ES-I3 (cell line): ENCODE measurements at regions not wholly inside any gene's neighbourhood (a gene's known extent, or its start where the extent isn't known, plus 50 kb on each side); places are given as distances from the start of the nearest gene placed in this dataset.
"Not testable (repeated sequence)": the region's sequence is repeated elsewhere in the genome, so short reads cannot be mapped to it uniquely, and the experiment has no call there.

Source experiments
- H3K36me3 ChIP-seq: 2 replicates; pipeline ENCODE4 v1.6.1; 2013; ENCODE audit warnings: mild to moderate bottlenecking, low read length, control low read depth, moderate library complexity; ENCODE audit not compliant: insufficient read depth
- H3K4me1 ChIP-seq: 2 replicates; pipeline ENCODE4 v1.6.1; 2013; ENCODE audit warnings: mild to moderate bottlenecking, control low read depth, low read length; ENCODE audit not compliant: insufficient read depth
- H3K9ac ChIP-seq: 2 replicates; pipeline ENCODE4 v1.6.1; 2013; ENCODE audit warnings: low read depth, mild to moderate bottlenecking, low read length, moderate library complexity
- H3K9me3 ChIP-seq: 2 replicates; pipeline ENCODE4 v1.6.1; 2013; ENCODE audit warnings: mild to moderate bottlenecking, low read length, moderate library complexity; ENCODE audit not compliant: control insufficient read depth, insufficient read depth

GRCh38 chr7:121761399-121761798, 111.6 kb upstream of the PTPRZ1 start:
- no peaks in the 10 kb centered on the region for H3K9me3 ChIP-seq

GRCh38 chr7:121755818-121756552, 117.0 kb upstream of the PTPRZ1 start:
- Histone ChIP-seq H3K9ac (no peak overlapping the region), H3K9me3 (no peaks in the 10 kb centered on the region), H3K36me3 (no peaks in the 10 kb centered on the region), H3K4me1 (no peaks in the 10 kb centered on the region)

More at GRCh38 chr7:121761399-121761798, 111.6 kb upstream of the PTPRZ1 start:
- Histone ChIP-seq H3K36me3 (no peaks in the 10 kb centered on the region), H3K4me1 (no peaks in the 10 kb centered on the region), H3K9ac (no peak overlapping the region)

- Histone ChIP-seq H3K9ac (no peak overlapping the region), H3K9me3 (no peaks in the 10 kb centered on the region), H3K4me1 (no peaks in the 10 kb centered on the region), H3K36me3 (no peaks in the 10 kb centered on the region)
Measured at GRCh38 chr7:121755286-121755685, 117.7 kb upstream of the PTPRZ1 start.

GRCh38 chr7:121753944-121754343, 119.0 kb upstream of the PTPRZ1 start:
- H3K9me3 ChIP-seq = no peaks in the 10 kb centered on the region
- H3K4me1 ChIP-seq = no peaks in the 10 kb centered on the region
- no peaks in the 10 kb centered on the region for H3K36me3 ChIP-seq
- H3K9ac ChIP-seq = no peak overlapping the region

- H3K9ac ChIP-seq = no peak overlapping the region
- H3K4me1 ChIP-seq = no peaks in the 10 kb centered on the region
- no peaks in the 10 kb centered on the region for H3K9me3 ChIP-seq
- H3K36me3 ChIP-seq = no peaks in the 10 kb centered on the region
Measured at GRCh38 chr7:121752706-121753105, 120.3 kb upstream of the PTPRZ1 start.

GRCh38 chr7:121748546-121748945, 124.4 kb upstream of the PTPRZ1 start:
- Histone ChIP-seq H3K9ac (no peak overlapping the region), H3K9me3 (no peaks in the 10 kb centered on the region), H3K4me1 (no peaks in the 10 kb centered on the region), H3K36me3 (no peaks in the 10 kb centered on the region)

- Histone ChIP-seq H3K9me3 (no peaks in the 10 kb centered on the region), H3K36me3 (no peaks in the 10 kb centered on the region), H3K4me1 (no peaks in the 10 kb centered on the region), H3K9ac (no peak overlapping the region)
Measured at GRCh38 chr7:121745856-121746255, 127.1 kb upstream of the PTPRZ1 start.

GRCh38 chr7:121744877-121745276, 128.1 kb upstream of the PTPRZ1 start:
- Histone ChIP-seq H3K4me1 (no peaks in the 10 kb centered on the region), H3K9me3 (no peaks in the 10 kb centered on the region), H3K36me3 (no peaks in the 10 kb centered on the region), H3K9ac (no peak overlapping the region)

- H3K9ac ChIP-seq = no peak overlapping the region
- no peaks in the 10 kb centered on the region for H3K36me3 ChIP-seq
- H3K9me3 ChIP-seq = no peaks in the 10 kb centered on the region
- peaks cover 4% of the 10 kb centered on the region for H3K4me1 ChIP-seq
Measured at GRCh38 chr7:121744319-121744718, 128.6 kb upstream of the PTPRZ1 start.

GRCh38 chr7:121741896-121742295, 131.1 kb upstream of the PTPRZ1 start:
- Histone ChIP-seq H3K9ac (no peak overlapping the region), H3K9me3 (no peaks in the 10 kb centered on the region), H3K36me3 (no peaks in the 10 kb centered on the region), H3K4me1 (peaks cover 8% of the 10 kb centered on the region)

- peaks cover 8% of the 10 kb centered on the region for H3K4me1 ChIP-seq
- H3K9me3 ChIP-seq = no peaks in the 10 kb centered on the region
- H3K9ac ChIP-seq = no peak overlapping the region
- no peaks in the 10 kb centered on the region for H3K36me3 ChIP-seq
Measured at GRCh38 chr7:121739465-121739864, 133.5 kb upstream of the PTPRZ1 start.

- Histone ChIP-seq H3K9me3 (peaks cover 12% of the 10 kb centered on the region; the same call in 1 of the 2 replicates), H3K36me3 (no peaks in the 10 kb centered on the region), H3K9ac (no peak overlapping the region), H3K4me1 (no peaks in the 10 kb centered on the region)
Measured at GRCh38 chr7:121730869-121731268, 142.1 kb upstream of the PTPRZ1 start.

- no peaks in the 10 kb centered on the region for H3K36me3 ChIP-seq
- no peak overlapping the region for H3K9ac ChIP-seq
- no peaks in the 10 kb centered on the region for H3K4me1 ChIP-seq
- H3K9me3 ChIP-seq = no peaks in the 10 kb centered on the region; the same call in 1 of the 2 replicates
Measured at GRCh38 chr7:121714559-121715303, 158.2 kb upstream of the PTPRZ1 start.

- not testable (repeated sequence) for H3K9ac ChIP-seq, H3K36me3 ChIP-seq, H3K4me1 ChIP-seq, H3K9me3 ChIP-seq
Measured at GRCh38 chr7:121712961-121713360, 160.0 kb upstream of the PTPRZ1 start.

GRCh38 chr7:121697731-121698316, 175.1 kb upstream of the PTPRZ1 start:
- Histone ChIP-seq H3K9me3 (no peaks in the 10 kb centered on the region), H3K9ac (no peak overlapping the region), H3K36me3 (no peaks in the 10 kb centered on the region), H3K4me1 (no peaks in the 10 kb centered on the region)
